ENCODE measurements at regions not wholly inside any gene's neighbourhood (a gene's known extent, or its start where the extent isn't known, plus 50 kb on each side); places are given as distances from the start of the nearest gene placed in this dataset.

DNA sequence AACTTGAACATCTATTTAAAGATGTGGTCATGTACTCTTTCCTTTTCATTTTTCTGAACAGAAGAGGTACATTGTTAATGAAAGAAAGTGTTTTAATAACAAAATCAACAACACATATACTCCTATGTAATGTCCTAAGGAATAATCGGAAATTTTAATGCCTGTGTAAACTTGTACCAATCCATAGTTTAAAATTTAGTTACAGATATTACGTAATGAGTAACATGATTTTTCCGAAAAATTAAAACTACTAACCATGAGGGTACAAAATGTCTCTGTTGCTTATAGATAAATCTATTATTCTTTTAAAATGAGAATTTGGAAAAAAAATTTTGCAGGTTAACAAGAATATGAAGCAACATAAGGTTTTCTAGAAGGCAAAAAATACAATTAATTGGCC is 220.1 kb downstream of the BCAT1 start:
- TF ChIP-seq ZNF232 (CRISPR knock-in tag; IDR thresholded peaks at IDR 0.05; ENCODE audit: borderline replicate concordance) (no peak), REL (CRISPR knock-in tag; conservative IDR thresholded peaks at IDR 0.05) (no peak), ZNF12 (CRISPR knock-in tag; IDR thresholded peaks at IDR 0.05) (no peak), HDAC1 (CRISPR knock-in tag; IDR thresholded peaks at IDR 0.05) (no peak), ZNF766 (CRISPR knock-in tag; IDR thresholded peaks at IDR 0.05; ENCODE audit: borderline replicate concordance) (no peak)
- TF ChIP-seq, protein P1, sequence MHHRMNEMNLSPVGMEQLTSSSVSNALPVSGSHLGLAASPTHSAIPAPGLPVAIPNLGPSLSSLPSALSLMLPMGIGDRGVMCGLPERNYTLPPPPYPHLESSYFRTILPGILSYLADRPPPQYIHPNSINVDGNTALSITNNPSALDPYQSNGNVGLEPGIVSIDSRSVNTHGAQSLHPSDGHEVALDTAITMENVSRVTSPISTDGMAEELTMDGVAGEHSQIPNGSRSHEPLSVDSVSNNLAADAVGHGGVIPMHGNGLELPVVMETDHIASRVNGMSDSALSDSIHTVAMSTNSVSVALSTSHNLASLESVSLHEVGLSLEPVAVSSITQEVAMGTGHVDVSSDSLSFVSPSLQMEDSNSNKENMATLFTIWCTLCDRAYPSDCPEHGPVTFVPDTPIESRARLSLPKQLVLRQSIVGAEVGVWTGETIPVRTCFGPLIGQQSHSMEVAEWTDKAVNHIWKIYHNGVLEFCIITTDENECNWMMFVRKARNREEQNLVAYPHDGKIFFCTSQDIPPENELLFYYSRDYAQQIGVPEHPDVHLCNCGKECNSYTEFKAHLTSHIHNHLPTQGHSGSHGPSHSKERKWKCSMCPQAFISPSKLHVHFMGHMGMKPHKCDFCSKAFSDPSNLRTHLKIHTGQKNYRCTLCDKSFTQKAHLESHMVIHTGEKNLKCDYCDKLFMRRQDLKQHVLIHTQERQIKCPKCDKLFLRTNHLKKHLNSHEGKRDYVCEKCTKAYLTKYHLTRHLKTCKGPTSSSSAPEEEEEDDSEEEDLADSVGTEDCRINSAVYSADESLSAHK (CRISPR knock-in tag; IDR thresholded peaks at IDR 0.05; ENCODE audit: borderline replicate concordance) = no peak

Data from HepG2 (cell line).